ENCODE measurements at regions not wholly inside any gene's neighbourhood (a gene's known extent, or its start where the extent isn't known, plus 50 kb on each side); places are given as distances from the start of the nearest gene placed in this dataset.

- H3K4me1 ChIP-seq (ENCODE audit: low read depth, poor library complexity, severe bottlenecking) = no peaks in the 10 kb centered on the region
- no peak for TF ChIP-seq CTCF (conservative IDR thresholded peaks at IDR 0.05; ENCODE audit: low read depth, low read length)
- no peaks in the 10 kb centered on the region for H3K27me3 ChIP-seq (ENCODE audit: insufficient read depth, low read depth)
Observed at GRCh38 chr13:85910962-85911361, 111.7 kb upstream of the SLITRK6 start.

GRCh38 chr13:85900521-85900920 lies 101.3 kb upstream of the SLITRK6 start:
- no peak overlapping the region for H2AFZ ChIP-seq (ENCODE audit: low read depth)
- no peaks in the 10 kb centered on the region for H3K27me3 ChIP-seq (ENCODE audit: insufficient read depth, low read depth)
- H3K4me1 ChIP-seq (ENCODE audit: low read depth, poor library complexity, severe bottlenecking) = no peaks in the 10 kb centered on the region
- no peak for TF ChIP-seq CTCF (conservative IDR thresholded peaks at IDR 0.05; ENCODE audit: low read depth, low read length)
- no peak overlapping the region for H3K4me2 ChIP-seq
- no peak overlapping the region for H3K27ac ChIP-seq
- no peaks in the 10 kb centered on the region for H3K79me2 ChIP-seq (ENCODE audit: insufficient read depth, low read depth)
- H3K4me3 ChIP-seq (IDR thresholded peaks at IDR 0.05; ENCODE audit: insufficient read depth, low read depth, low read length) = no peak overlapping the region
- no peaks in the 10 kb centered on the region for H4K20me1 ChIP-seq (ENCODE audit: insufficient read depth)
- no peaks in the 10 kb centered on the region for H3K36me3 ChIP-seq (ENCODE audit: insufficient read depth)
- H3K9ac ChIP-seq = no peak overlapping the region

More at GRCh38 chr13:85910962-85911361, 111.7 kb upstream of the SLITRK6 start:
- no peaks in the 10 kb centered on the region for H3K36me3 ChIP-seq (ENCODE audit: insufficient read depth)
- H3K9ac ChIP-seq = no peak overlapping the region
- H3K79me2 ChIP-seq (ENCODE audit: insufficient read depth, low read depth) = no peaks in the 10 kb centered on the region
- no peaks in the 10 kb centered on the region for H4K20me1 ChIP-seq (ENCODE audit: insufficient read depth)
- H3K27ac ChIP-seq = no peak overlapping the region
- no peak overlapping the region for H2AFZ ChIP-seq (ENCODE audit: low read depth)
- no peak overlapping the region for H3K4me2 ChIP-seq
- no peak overlapping the region for H3K4me3 ChIP-seq (IDR thresholded peaks at IDR 0.05; ENCODE audit: insufficient read depth, low read depth, low read length)

DNA sequence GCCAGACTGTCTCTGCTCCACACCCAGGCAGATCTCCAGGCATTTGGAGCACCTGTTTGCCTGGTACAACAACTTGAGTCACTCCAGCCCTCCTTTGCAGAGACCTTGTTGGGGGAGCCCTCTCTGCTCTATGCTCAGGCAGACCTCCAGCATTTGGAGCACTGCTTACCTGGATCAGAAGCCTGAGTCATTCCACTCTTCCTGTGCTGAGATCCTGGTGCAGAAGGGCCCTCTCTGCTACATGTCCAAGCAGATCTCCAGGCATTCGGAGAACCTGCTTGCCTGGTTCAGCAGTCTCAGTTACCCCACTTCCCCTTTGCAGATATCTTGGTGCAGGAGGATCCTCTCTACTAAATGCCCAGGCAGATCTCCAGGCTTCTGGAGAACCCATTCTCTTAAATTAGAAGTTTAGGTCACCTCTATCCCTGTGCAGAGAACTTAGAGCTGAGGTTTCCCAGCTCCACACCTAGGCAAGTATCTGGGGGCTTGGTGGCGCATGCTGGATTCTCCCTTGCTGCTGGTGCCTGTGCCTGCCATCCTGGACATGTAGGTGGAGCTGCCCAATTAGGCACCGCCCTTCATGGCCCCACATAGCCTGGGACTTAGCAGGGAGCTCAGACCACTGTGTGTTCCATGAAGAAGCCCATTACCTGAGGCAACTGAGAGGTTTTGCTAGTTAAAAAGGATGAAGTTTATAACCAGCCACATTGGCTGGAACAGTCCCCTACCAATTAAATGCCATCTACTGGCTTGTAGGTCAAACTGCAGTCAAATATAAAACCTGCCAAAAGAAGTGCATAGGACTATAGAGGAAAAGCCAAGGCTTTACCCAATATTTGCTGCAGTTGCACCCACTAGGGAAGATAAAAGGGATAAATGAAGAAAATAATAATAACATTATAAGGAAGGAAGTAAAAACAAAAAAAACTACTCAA lies 97.6 kb upstream of the SLITRK6 start:
- Histone ChIP-seq H3K27ac (no peak overlapping the region), H2AFZ (ENCODE audit: low read depth) (no peak overlapping the region)
- TF ChIP-seq CTCF (conservative IDR thresholded peaks at IDR 0.05; ENCODE audit: low read depth, low read length) = no peak; the same call in 1 of the 2 replicates

DNA sequence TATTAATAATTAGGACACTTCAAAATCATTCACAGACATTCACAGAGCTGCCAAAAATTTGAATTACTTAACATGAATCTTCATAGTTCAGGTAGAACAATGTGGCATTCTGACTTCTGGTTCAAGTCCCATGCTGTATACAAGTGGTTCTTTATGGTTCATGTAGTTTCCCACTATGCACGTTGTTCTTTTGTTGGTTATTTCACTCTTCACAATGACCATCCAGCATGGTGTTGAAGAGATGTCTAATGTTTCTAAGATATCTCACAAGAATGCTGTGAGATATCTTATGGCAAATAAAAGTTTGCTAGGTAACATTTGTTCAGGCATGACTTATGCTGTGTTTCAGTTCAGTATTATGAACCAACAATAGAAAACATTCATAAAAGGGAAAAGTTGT lies 88.2 kb upstream of the SLITRK6 start:
- H3K79me2 ChIP-seq (ENCODE audit: insufficient read depth, low read depth) = no peaks in the 10 kb centered on the region
- no peak for TF ChIP-seq CTCF (conservative IDR thresholded peaks at IDR 0.05; ENCODE audit: low read depth, low read length)
- H3K4me3 ChIP-seq (IDR thresholded peaks at IDR 0.05; ENCODE audit: insufficient read depth, low read depth, low read length) = no peak overlapping the region
- H2AFZ ChIP-seq (ENCODE audit: low read depth) = no peak overlapping the region
- H4K20me1 ChIP-seq (ENCODE audit: insufficient read depth) = no peaks in the 10 kb centered on the region
- no peak overlapping the region for H3K27ac ChIP-seq
- H3K27me3 ChIP-seq (ENCODE audit: insufficient read depth, low read depth) = no peaks in the 10 kb centered on the region
- no peak overlapping the region for H3K4me2 ChIP-seq
- no peak overlapping the region for H3K9ac ChIP-seq
- no peaks in the 10 kb centered on the region for H3K36me3 ChIP-seq (ENCODE audit: insufficient read depth)
- H3K4me1 ChIP-seq (ENCODE audit: low read depth, poor library complexity, severe bottlenecking) = no peaks in the 10 kb centered on the region

More for the DNA sequence above, 97.6 kb upstream of the SLITRK6 start:
- no peak overlapping the region for H3K4me3 ChIP-seq (IDR thresholded peaks at IDR 0.05; ENCODE audit: insufficient read depth, low read depth, low read length)
- no peaks in the 10 kb centered on the region for H3K4me1 ChIP-seq (ENCODE audit: low read depth, poor library complexity, severe bottlenecking)
- H3K79me2 ChIP-seq (ENCODE audit: insufficient read depth, low read depth) = no peaks in the 10 kb centered on the region
- no peaks in the 10 kb centered on the region for H4K20me1 ChIP-seq (ENCODE audit: insufficient read depth)
- no peak overlapping the region for H3K9ac ChIP-seq
- H3K36me3 ChIP-seq (ENCODE audit: insufficient read depth) = no peaks in the 10 kb centered on the region
- no peaks in the 10 kb centered on the region for H3K27me3 ChIP-seq (ENCODE audit: insufficient read depth, low read depth)
- no peak overlapping the region for H3K4me2 ChIP-seq

All from KMS-11 (cell line).